ENCODE measurements at regions not wholly inside any gene's neighbourhood (a gene's known extent, or its start where the extent isn't known, plus 50 kb on each side); places are given as distances from the start of the nearest gene placed in this dataset.
"Not testable (repeated sequence)": the region's sequence is repeated elsewhere in the genome, so short reads cannot be mapped to it uniquely, and the experiment has no call there.

- no peak for DNase-seq (ENCODE audit: low read depth)
Observed at GRCh38 chr5:27477550-27477949, 439.2 kb upstream of the CDH9 start.

DNA sequence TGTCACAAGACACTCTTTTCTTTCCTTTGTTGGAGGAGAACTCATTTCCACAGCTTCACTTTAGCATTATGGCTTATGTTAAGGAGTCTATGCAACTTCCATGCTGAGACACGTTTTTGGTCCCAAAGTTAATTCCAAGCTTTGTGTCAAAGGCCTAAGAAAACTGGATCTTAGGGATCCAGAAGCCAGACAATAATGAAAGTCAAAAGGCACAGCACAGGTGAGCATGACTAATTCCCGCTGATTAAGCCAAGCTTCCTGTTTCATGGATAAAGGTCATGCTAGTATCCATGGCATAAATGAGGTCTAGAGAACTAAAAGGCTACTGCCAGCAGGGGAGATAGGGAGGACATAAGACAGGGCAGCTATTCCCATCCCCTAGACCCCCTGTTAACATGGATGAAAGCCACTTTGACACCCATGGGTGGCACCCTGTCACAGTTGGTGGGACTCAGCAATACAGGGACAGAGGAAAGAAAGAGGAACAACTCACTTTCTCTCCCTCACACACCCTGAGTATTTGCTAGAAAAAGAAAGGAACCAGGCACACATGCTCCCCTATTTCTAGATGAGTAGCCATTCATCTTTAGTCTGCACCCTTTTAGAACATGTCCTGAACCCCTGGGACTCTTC lies 438.1 kb upstream of the CDH9 start:
- DNase-seq (ENCODE audit: low read depth), result no peak

DNA sequence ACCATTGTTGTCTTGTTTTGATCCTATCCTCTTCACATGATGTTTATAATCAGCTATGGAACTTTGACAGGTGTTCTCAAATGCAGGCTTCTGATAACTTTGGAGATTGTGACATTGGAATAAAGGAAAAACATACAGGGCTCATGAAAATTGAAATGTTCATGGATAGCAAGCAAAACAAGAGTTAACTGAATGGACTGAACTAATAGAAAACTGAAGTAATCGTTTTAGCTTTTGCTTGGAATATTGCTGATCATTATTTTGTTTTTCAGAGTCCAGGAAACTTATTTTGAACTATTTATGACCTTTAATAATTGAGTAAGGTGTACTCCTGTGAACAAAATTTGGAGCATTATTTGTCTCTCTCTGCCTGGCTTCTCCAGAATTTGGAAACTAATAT lies 436.7 kb upstream of the CDH9 start:
- no peak for DNase-seq (ENCODE audit: low read depth)

- peak; percentile 1 for DNase-seq (ENCODE audit: low read depth)
Observed at GRCh38 chr5:27474395-27474794, 436.0 kb upstream of the CDH9 start.

DNA sequence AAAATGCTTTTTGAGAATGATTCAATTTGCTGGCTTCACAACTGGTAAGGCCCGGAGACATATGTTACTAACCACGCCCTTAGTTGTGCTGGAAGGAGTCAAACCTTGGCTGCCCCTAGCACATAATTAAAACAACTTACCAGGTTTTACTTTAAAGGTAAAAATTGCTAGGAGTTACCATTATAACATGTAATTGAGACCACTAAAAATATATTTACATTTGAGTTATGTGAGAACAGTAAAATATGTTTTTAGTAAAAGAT lies 435.6 kb upstream of the CDH9 start:
- peak; percentile 1 for DNase-seq (ENCODE audit: low read depth)

GRCh38 chr5:27473307-27474046 lies 435.1 kb upstream of the CDH9 start:
- peak; percentile 6 for DNase-seq (ENCODE audit: low read depth)

DNA sequence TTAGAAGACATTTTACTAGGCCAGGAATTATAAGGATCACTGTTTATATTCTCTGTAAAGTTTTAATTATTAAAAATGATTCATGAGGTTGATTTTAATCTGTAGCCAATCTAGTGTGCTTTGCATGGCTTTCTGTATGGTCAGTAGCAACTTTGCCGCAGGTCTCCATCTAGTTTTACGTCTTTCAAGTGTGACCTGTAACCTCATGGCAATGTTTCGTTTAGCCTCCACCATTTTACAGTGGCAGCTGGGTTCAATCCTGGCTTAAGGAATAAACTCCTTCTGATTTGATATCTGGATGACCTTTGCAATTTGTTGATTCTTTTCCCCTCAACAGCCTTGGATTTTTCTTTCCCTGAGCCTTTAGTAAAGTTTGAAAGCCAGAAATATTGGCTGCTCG lies 434.5 kb upstream of the CDH9 start:
- peak; percentile 30 for DNase-seq (ENCODE audit: low read depth)

- peak; percentile 69 for DNase-seq (ENCODE audit: low read depth)
Observed at GRCh38 chr5:27472000-27472763, 433.8 kb upstream of the CDH9 start.

DNA sequence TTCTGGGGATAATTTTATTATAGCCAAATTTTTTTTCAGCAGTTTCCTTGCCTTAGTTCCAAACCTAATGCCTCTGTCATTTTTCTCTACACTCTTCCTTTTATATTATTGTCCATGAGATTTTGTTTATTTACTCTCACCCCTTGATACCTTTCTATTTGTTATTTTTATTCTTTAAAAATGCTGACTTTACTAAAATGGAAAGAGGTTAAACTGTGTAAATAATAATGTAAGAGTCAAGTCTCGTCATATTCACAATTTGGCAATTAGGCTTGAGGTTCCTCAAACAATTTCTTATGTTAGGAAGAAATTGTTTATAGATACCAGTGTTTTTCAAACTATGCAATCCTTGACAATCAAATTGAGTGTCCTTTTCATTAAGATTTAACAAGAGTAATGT lies 428.6 kb upstream of the CDH9 start:
- no peak for DNase-seq (ENCODE audit: low read depth)

DNA sequence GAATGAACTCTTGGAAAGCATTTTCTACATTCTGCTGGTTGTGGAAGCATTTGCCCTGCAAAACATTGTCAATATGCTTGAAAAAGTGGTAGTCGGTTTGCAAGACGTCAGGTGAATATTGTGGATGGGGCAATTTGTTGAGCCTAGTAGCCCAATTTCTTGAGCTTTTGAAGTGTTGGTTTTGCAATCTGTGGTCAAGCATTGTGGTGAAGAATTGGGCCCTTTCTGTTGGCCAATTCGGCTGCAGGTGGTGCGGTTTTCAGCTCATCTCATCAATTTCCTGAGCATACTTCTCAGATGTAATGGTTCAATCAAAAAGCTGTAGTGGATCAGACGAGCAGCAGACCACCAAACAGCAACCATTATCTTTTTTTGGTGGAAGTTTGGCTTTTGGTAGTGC lies 426.8 kb upstream of the CDH9 start:
- DNase-seq (ENCODE audit: low read depth), result no peak

- DNase-seq (ENCODE audit: low read depth), result no peak
Observed at GRCh38 chr5:27463446-27464149, 425.2 kb upstream of the CDH9 start.

DNA sequence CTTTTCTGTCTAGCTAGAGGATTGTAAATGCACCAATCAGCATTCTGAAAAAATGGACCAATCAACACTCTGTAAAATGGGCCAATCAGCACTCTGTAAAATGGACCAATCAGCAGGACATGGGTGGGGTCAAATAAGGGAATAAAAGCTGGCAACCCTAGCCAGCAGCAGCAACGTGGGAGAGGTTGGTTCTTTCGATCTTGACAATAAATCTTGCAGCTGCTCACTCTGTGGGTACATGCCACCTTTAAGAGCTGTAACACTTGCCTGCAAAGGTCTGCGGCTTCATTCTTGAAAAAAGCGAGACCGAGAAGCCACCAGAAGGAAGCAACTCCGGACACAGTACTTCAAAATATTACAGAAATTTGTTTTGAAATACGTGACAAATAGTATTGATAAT lies 424.6 kb upstream of the CDH9 start:
- no peak for DNase-seq (ENCODE audit: low read depth)

DNA sequence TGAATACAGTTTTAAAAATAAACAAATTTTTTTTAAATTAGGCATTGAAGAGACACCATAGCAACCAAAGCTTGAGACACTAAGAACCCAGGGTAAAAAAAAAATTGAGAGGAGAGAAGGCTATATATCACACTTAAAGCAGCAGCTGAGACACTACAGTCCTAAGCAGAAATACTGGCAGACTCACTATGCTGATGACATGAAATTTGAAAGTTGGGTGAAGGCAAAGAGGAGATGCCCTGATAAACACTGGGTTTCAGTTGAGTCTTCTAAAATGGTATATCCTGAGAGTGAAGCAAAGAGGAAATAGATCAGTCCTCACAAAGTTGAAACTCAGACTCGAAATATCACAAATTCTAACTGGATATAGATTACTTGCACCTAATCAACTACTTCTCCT lies 419.9 kb upstream of the CDH9 start:
- DNase-seq (ENCODE audit: low read depth), result no peak

DNA sequence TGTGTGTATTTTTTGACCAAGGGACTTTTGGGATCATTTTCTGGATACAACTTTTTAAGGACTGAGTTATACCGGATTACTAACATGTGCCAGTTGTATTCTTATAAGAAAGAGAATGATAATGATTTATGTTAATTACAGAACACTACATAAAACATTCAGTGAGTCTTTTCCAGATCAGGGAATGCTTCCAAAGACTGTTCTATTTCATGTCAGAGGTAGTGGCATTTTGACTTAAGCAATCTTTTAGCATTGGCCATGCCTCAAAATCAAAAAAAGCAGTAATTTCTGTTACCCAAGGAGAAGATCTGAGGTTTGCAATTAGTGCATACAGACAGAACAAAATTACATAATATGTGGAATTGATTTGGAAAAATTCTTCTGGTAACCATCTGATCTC lies 413.0 kb upstream of the CDH9 start:
- no peak for DNase-seq (ENCODE audit: low read depth)

DNA sequence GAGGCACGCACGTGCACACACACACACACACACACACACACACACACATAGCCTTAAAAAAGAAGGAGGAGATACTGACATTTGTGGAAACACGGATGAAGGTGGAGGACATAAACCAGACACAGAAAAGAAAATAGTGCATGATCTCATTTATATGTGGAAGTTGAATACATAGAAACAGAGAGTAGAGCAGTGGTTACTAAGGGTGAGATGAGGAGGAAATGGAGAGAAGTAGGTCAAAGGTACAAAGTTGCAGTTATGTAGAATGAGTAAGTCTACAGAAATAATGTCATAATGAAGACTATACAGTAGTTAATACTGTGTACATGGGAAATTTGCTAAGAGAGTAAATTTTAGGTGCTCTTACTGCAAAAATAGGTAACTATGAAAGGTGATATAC lies 412.2 kb upstream of the CDH9 start:
- no peak for DNase-seq (ENCODE audit: low read depth)

DNA sequence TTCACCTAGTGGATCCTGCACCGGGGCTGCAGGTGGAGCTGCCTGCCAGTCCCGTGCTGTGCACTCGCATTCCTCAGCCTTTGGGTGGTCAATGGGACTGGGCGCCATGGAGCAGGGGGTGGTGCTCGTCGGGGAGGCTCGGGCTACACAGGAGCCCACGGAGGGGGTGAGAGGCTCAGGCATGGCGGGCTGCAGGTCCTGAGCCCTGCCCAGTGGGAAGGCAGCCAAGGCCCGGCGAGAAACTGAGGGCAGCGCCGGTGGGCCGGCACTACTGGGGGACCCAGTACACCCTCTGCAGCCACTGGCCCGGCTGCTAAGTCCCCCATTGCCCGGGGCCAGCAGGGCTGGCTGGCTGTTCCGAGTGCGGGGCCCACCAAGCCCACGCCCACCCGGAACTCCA lies 401.0 kb upstream of the CDH9 start:
- DNase-seq (ENCODE audit: low read depth), result not testable (repeated sequence)

DNA sequence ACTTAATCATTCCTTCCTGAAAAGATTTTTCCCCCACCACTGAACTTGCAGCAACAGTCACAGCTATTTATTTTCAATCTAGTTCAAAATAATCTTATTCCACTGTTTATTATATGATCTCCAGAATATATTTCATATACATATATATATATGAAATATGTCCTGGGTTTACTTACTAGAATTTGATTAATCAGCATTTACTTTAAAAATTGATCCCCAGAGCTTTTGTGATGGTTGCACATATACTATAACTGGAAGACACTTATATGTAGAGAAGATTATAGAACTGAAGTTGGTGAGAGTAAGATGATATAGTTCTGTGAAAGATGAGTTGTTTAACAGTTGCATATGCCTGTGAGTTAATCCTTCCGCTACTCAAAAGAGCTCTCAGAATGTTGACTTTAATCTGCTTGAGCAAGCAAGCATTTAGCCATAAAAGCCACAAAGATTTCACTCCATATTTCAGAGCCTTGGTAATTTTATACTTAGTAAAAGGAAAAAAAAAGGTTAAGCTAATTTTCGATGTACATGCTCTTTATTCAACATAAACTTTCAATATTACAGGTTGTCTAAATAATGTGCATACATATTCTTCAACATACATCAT lies 399.3 kb upstream of the CDH9 start:
- DNase-seq (ENCODE audit: low read depth), result no peak

- no peak for DNase-seq (ENCODE audit: low read depth)
Observed at GRCh38 chr5:27434335-27434734, 395.9 kb upstream of the CDH9 start.

- DNase-seq (ENCODE audit: low read depth), result no peak
Observed at GRCh38 chr5:27414099-27414498, 375.7 kb upstream of the CDH9 start.

GRCh38 chr5:27412384-27412783 lies 374.0 kb upstream of the CDH9 start:
- DNase-seq (ENCODE audit: low read depth), result no peak

DNA sequence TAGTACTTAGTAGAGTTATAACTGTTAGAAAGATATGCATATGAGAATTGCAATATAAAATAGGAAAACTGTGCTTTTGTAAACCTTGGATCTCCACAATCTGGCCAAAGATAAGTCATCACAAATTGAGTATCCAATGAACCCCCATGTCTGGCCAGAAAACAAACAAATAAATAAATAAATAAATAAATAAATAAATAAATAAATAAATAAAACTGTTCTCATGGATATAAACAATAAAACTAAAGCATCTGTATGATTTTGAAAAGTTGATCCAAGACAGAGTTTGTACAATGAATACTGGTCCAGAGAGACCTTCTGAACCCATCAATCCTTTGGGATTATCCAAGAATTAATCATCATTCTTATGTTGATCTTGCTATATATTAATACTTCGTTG lies 367.6 kb upstream of the CDH9 start:
- no peak for DNase-seq (ENCODE audit: low read depth)

DNA sequence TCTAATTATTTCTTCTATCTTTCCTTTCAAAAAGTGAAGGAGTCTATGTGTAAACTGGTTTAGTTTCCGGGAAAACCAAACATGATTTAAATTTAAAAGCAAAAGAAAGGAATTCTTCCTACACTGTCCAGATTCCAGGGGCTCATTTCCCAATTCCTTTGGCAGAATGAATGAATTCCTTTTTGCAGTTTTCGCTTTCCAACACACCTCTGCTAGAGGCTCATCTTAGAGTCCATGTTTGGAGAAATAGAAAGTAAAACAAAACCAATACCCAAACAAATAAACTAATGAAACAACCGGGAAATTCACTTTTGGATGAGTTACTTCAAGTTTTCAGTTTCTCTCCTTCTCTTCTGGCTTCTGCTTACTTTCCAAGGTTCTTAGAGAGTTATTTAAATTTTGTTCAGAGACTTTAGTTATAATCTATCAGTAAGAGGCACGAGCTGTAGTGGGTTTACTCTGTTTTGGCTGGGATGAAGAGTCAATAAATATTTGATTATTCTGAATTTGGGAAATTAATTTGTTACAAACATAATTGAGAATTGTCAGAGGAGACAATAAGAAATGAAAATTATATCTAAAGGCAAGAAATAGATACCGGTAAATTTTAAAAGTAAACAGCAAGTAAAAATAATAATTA lies 365.0 kb upstream of the CDH9 start:
- DNase-seq (ENCODE audit: low read depth), result peak; percentile 4

Data from EH (cell line).